ENCODE measurements at regions not wholly inside any gene's neighbourhood (a gene's known extent, or its start where the extent isn't known, plus 50 kb on each side); places are given as distances from the start of the nearest gene placed in this dataset.

DNA sequence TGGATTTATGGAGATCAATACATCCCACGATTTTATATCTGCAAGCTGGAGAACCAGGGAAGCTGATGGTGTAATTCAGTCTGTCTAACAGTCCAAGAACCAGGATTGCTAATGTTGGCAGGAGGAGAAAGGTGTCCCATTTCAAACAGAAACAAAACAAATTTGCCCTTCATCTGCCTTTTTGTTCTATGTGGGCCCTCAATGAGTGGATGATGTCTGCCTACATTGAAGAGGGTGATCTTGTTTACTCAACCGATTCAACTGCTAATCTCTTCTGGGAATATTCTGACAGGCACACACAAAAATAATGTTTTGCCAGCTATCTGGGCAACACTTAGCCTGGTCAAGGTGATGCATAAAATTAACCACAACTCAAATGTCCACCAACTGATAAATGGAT is 65.1 kb upstream of the IL33 start:
- TF ChIP-seq EZH2 (IDR thresholded peaks at IDR 0.05; ENCODE audit: borderline replicate concordance, low read length) (no peak), CTCF (IDR thresholded peaks at IDR 0.05; ENCODE audit: low read length) (no peak)
